Spleen (tissue), 11 donors: ENCODE measurements at regions not wholly inside any gene's neighbourhood (a gene's known extent, or its start where the extent isn't known, plus 50 kb on each side); places are given as distances from the start of the nearest gene placed in this dataset.

Experiments used
- DNase-seq: peaks from one replicate; pipeline ENCODE4 v3.0.0-alpha.2; 2020
- H3K27ac ChIP-seq, 8 donors: fragments of 200-600 bp; sonication (generic) in 7 of 8; 1 replicate in 4 of 8; 2 replicates in 4 of 8; pipeline versions ENCODE4 v1.5.0 to v1.8.0; 2016 to 2021; ENCODE audit warnings: inconsistent platforms in 4 of 8, mild to moderate bottlenecking in 4 of 8, moderate library complexity in 1 of 8
- H3K27me3 ChIP-seq, 7 donors: fragments of 200-600 bp; sonication (generic) in 6 of 7; replicated peaks in 1 of 7; 1 replicate in 4 of 7; 2 replicates in 3 of 7; pipeline versions ENCODE4 v1.5.0 to v1.8.0; 2016 to 2021; ENCODE audit warnings: inconsistent platforms in 3 of 7, mild to moderate bottlenecking in 1 of 7
- H3K36me3 ChIP-seq, 6 donors: fragments of 200-600 bp; sonication (generic) in 5 of 6; 1 replicate in 4 of 6; 2 replicates in 2 of 6; pipeline versions ENCODE4 v1.5.0 to v1.8.0; 2016 to 2021; ENCODE audit warnings: inconsistent platforms in 2 of 6
- H3K4me1 ChIP-seq, 6 donors: fragments of 200-600 bp; sonication (generic) in 5 of 6; 1 replicate in 3 of 6; 2 replicates in 3 of 6; pipeline versions ENCODE4 v1.5.0 to v1.8.0; 2016 to 2021; ENCODE audit warnings: inconsistent platforms in 3 of 6
- H3K4me3 ChIP-seq, 8 donors: fragments of 200-600 bp; sonication (generic) in 7 of 8; 1 replicate in 4 of 8; 2 replicates in 4 of 8; pipeline versions ENCODE4 v1.5.0 to v1.8.0; 2016 to 2021; ENCODE audit warnings: inconsistent platforms in 4 of 8, mild to moderate bottlenecking in 4 of 8, moderate library complexity in 2 of 8
- H3K9me3 ChIP-seq, 8 donors: fragments of 200-600 bp; sonication (generic) in 7 of 8; 1 replicate in 4 of 8; 2 replicates in 4 of 8; pipeline versions ENCODE4 v1.5.0 to v1.8.0; 2016 to 2021; ENCODE audit warnings: inconsistent platforms in 4 of 8
- CTCF ChIP-seq, 11 experiments: fragments of 200-600 bp in 7 of 11; fragments of 450-650 bp in 4 of 11; sonication (generic) in 4 of 11; IDR thresholded peaks in 8 of 11; conservative IDR thresholded peaks in 3 of 11; 1 replicate in 7 of 11; 2 replicates in 4 of 11; pipeline versions ENCODE4 v1.4.0 to v1.8.0; 2016 to 2021; ENCODE audit warnings: antibody characterized with exemption in 11 of 11, inconsistent platforms in 4 of 11, mild to moderate bottlenecking in 1 of 11
- POLR2A ChIP-seq, 3 donors: fragments of 450-650 bp; IDR thresholded peaks; one replicate each; pipeline ENCODE4 v1.5.1; 2017; ENCODE audit warnings: antibody characterized with exemption in 3 of 3, mild to moderate bottlenecking in 1 of 3
- POLR2AphosphoS5 ChIP-seq, 3 donors: sonication (generic); formaldehyde crosslinking; IDR thresholded peaks; one replicate each; pipeline ENCODE4 v1.5.1; 2017; ENCODE audit warnings: antibody characterized with exemption in 3 of 3
- WGBS, 5 donors: extraction: QIAGEN DNeasy Blood & Tissue Kit in 3 of 5; methylation state at CpG; one replicate each; pipeline versions ENCODE4 v1.1.5 to v1.1.7; 2013 to 2018; 5-methylcytosine and 5-hydroxymethylcytosine counted together
- intact Hi-C: fragments of 100-400 bp; cut with DNase I; formaldehyde crosslinking; loops from one replicate; pipeline ENCODE4 v1.15.0; 2023; ENCODE audit warnings: low total_unique reads
- donor health status: healthy with polysubstance abuse.
- donor health status: DM: no; HTN: no; CAD: no; lungs with moderate emphysema.
- donor health status: DM: no; HTN: no; CAD: no.
- donor health status: Bipolar disorder and iron deficiency.
- donor health status: healthy.
- donor health status: DM: no; HTN: no; CAD: no.
- donor health status: DM: yes; HTN: yes; CAD: no.

GRCh38 chr16:85176541-85177447, 64.5 kb upstream of the CIBAR2 start:
- Histone ChIP-seq H3K27ac (no peak overlapping the region), H3K27me3 (peaks cover 0 to 51% (median 3%) of the 10 kb centered on the region in 7 donors), H3K9me3 (no peaks in the 10 kb centered on the region), H3K36me3 (no peaks in the 10 kb centered on the region), H3K4me3 (no peak overlapping the region), H3K4me1 (peaks cover 27 to 89% (median 58%) of the 10 kb centered on the region in 6 donors)
- WGBS, 5 donors = 42 to 48% (median 45%) methylated on average over 21 to 26 of the region's 26 CpGs
- intact Hi-C loops = no loop called here
- no peak for TF ChIP-seq POLR2A (IDR thresholded peaks at IDR 0.05)
- no peak for TF ChIP-seq CTCF (IDR thresholded peaks at IDR 0.05 in 8 of 11, conservative IDR thresholded peaks at IDR 0.05 in 3 of 11)
- DNase-seq = no peak

- H3K27ac ChIP-seq = no peak overlapping the region
- intact Hi-C loops = no loop called here
- WGBS, 5 donors = 69 to 79% (median 75%) methylated on average over 10 of the region's 10 CpGs
These were observed 65.2 kb upstream of the CIBAR2 start for GRCh38 chr16:85177448-85177846.

GRCh38 chr16:85178006-85178591, 65.8 kb upstream of the CIBAR2 start:
- Histone ChIP-seq H3K4me1 (peaks cover 27 to 88% (median 56%) of the 10 kb centered on the region in 6 donors), H3K4me3 (no peak overlapping the region), H3K27me3 (peaks cover 0 to 38% (median 0%) of the 10 kb centered on the region in 7 donors), H3K27ac (no peak overlapping the region), H3K36me3 (no peaks in the 10 kb centered on the region), H3K9me3 (no peaks in the 10 kb centered on the region)
- intact Hi-C loops = no loop called here
- 84 to 93% (median 90%) methylated on average over 14 of the region's 14 CpGs for WGBS, 5 donors
- no peak for DNase-seq
- TF ChIP-seq POLR2AphosphoS5 (IDR thresholded peaks at IDR 0.05) = no peak
- no peak for TF ChIP-seq CTCF (IDR thresholded peaks at IDR 0.05 in 8 of 11, conservative IDR thresholded peaks at IDR 0.05 in 3 of 11)

More at GRCh38 chr16:85177448-85177846, 65.2 kb upstream of the CIBAR2 start:
- Histone ChIP-seq H3K9me3 (no peaks in the 10 kb centered on the region), H3K36me3 (no peaks in the 10 kb centered on the region), H3K4me3 (no peak overlapping the region), H3K4me1 (peaks cover 27 to 89% (median 57%) of the 10 kb centered on the region in 6 donors), H3K27me3 (peaks cover 0 to 44% (median 2%) of the 10 kb centered on the region in 7 donors)
- no peak for DNase-seq
- TF ChIP-seq CTCF (IDR thresholded peaks at IDR 0.05 in 8 of 11, conservative IDR thresholded peaks at IDR 0.05 in 3 of 11) = no peak
- TF ChIP-seq POLR2A (IDR thresholded peaks at IDR 0.05) = no peak
- TF ChIP-seq POLR2AphosphoS5 (IDR thresholded peaks at IDR 0.05) = no peak

GRCh38 chr16:85178596-85178995, 66.3 kb upstream of the CIBAR2 start:
- DNase-seq = no peak
- intact Hi-C loops = no loop called here
- Histone ChIP-seq H3K36me3 (no peaks in the 10 kb centered on the region), H3K4me1 (peaks cover 25 to 83% (median 52%) of the 10 kb centered on the region in 6 donors), H3K27ac (no peak overlapping the region), H3K27me3 (peaks cover 0 to 35% (median 0%) of the 10 kb centered on the region in 7 donors), H3K4me3 (no peak overlapping the region), H3K9me3 (peaks cover 0 to 3% (median 0%) of the 10 kb centered on the region in 8 donors)
- 87 to 96% (median 89%) methylated on average over 11 of the region's 11 CpGs for WGBS, 5 donors
- TF ChIP-seq POLR2AphosphoS5 (IDR thresholded peaks at IDR 0.05) (no peak), POLR2A (IDR thresholded peaks at IDR 0.05) (no peak), CTCF (IDR thresholded peaks at IDR 0.05 in 8 of 11, conservative IDR thresholded peaks at IDR 0.05 in 3 of 11) (no peak)
